Adrenal gland (tissue), 9 donors: ENCODE measurements at regions not wholly inside any gene's neighbourhood (a gene's known extent, or its start where the extent isn't known, plus 50 kb on each side); places are given as distances from the start of the nearest gene placed in this dataset.

ENCODE experiments used
- DNase-seq, 7 donors: peaks; one replicate each; pipeline ENCODE4 v3.0.0-alpha.2; 2019 to 2020
- H3K27ac ChIP-seq, 5 donors: fragments of 200-600 bp; sonication (generic) in 4 of 5; 1 replicate in 3 of 5; 2 replicates in 2 of 5; pipeline versions ENCODE4 v1.5.1 to v1.8.0; 2016 to 2020; ENCODE audit warnings: mild to moderate bottlenecking in 1 of 5
- H3K27me3 ChIP-seq: fragments of 200-600 bp; 2 replicates; pipeline ENCODE4 v1.8.0; 2021
- H3K36me3 ChIP-seq, 2 donors: fragments of 200-600 bp; replicated peaks in 1 of 2; 1 replicate in 1 of 2; 2 replicates in 1 of 2; pipeline versions ENCODE4 v1.5.1 to v1.8.0; 2018 to 2022
- H3K4me1 ChIP-seq, 2 donors: fragments of 200-600 bp; replicated peaks in 1 of 2; 1 replicate in 1 of 2; 2 replicates in 1 of 2; pipeline versions ENCODE4 v1.5.1 to v1.8.0; 2018 to 2021
- H3K4me3 ChIP-seq, 4 donors: fragments of 200-600 bp; sonication (generic) in 3 of 4; one replicate each; pipeline ENCODE4 v1.5.1; 2016 to 2018
- H3K9me3 ChIP-seq, 3 donors: fragments of 200-600 bp; sonication (generic) in 1 of 3; replicated peaks in 1 of 3; 1 replicate in 2 of 3; 2 replicates in 1 of 3; pipeline versions ENCODE4 v1.5.1 to v1.8.0; 2016 to 2021
- CTCF ChIP-seq, 6 experiments: fragments of 450-650 bp in 4 of 6; fragments of 200-600 bp in 2 of 6; sonication (generic) in 1 of 6; IDR thresholded peaks; 1 replicate in 5 of 6; 2 replicates in 1 of 6; pipeline versions ENCODE4 v1.5.1 to v1.8.0; 2016 to 2021; ENCODE audit warnings: antibody characterized with exemption in 6 of 6, mild to moderate bottlenecking in 2 of 6, moderate library complexity in 1 of 6
- POLR2A ChIP-seq, 2 donors: fragments of 450-650 bp; IDR thresholded peaks; one replicate each; pipeline ENCODE4 v1.6.1; 2017; ENCODE audit warnings: antibody characterized with exemption in 2 of 2, mild to moderate bottlenecking in 2 of 2, moderate library complexity in 1 of 2
- WGBS, 4 donors: extraction: QIAGEN DNeasy Blood & Tissue Kit in 2 of 4; methylation state at CpG; one replicate each; pipeline versions ENCODE4 v1.1.5 to v1.1.7; 2013 to 2017; 5-methylcytosine and 5-hydroxymethylcytosine counted together
- intact Hi-C, 2 donors: fragments of 100-400 bp; cut with DNase I; formaldehyde crosslinking; loops; one replicate each; pipeline versions ENCODE4 v1.14.1 to v1.15.0; 2022 to 2023
- donor health status: healthy with polysubstance abuse.
- donor health status: Bipolar disorder and iron deficiency.
- donor health status: DM: yes; HTN: yes; CAD: no.
- donor health status: DM: no; HTN: no; CAD: no.
- donor health status: DM: no; HTN: no; CAD: no.

GRCh38 chr7:85928500-85928899 is 715.2 kb upstream of the GRM3 start:
- H3K27ac ChIP-seq, result no peak overlapping the region
- intact Hi-C loops, result no loop called here
- H3K36me3 ChIP-seq, result no peaks in the 10 kb centered on the region
- H3K4me3 ChIP-seq, result no peak overlapping the region
- no peaks in the 10 kb centered on the region for H3K4me1 ChIP-seq
- WGBS, 4 donors, result 52 to 68% (median 65%) methylated on average over 2 of the region's 2 CpGs
- no peaks in the 10 kb centered on the region for H3K27me3 ChIP-seq
- H3K9me3 ChIP-seq, result no peaks in the 10 kb centered on the region
- DNase-seq, result no peak
- TF ChIP-seq POLR2A (IDR thresholded peaks at IDR 0.05) (no peak), CTCF (IDR thresholded peaks at IDR 0.05) (no peak)

GRCh38 chr7:85927226-85927625 is 716.5 kb upstream of the GRM3 start:
- intact Hi-C loops, result no loop called here
- H3K27me3 ChIP-seq, result no peaks in the 10 kb centered on the region
- H3K36me3 ChIP-seq, result no peaks in the 10 kb centered on the region
- no peaks in the 10 kb centered on the region for H3K4me1 ChIP-seq
- 75 to 85% (median 79%) methylated on average over 3 of the region's 3 CpGs for WGBS, 4 donors
- no peak overlapping the region for H3K27ac ChIP-seq
- TF ChIP-seq POLR2A (IDR thresholded peaks at IDR 0.05) (no peak), CTCF (IDR thresholded peaks at IDR 0.05) (no peak)
- no peaks in the 10 kb centered on the region for H3K9me3 ChIP-seq
- DNase-seq, result no peak
- H3K4me3 ChIP-seq, result no peak overlapping the region

GRCh38 chr7:85924062-85924461 is 719.6 kb upstream of the GRM3 start:
- DNase-seq, result no peak
- no peaks in the 10 kb centered on the region for H3K36me3 ChIP-seq
- no peaks in the 10 kb centered on the region for H3K27me3 ChIP-seq
- no peak for TF ChIP-seq POLR2A (IDR thresholded peaks at IDR 0.05)
- TF ChIP-seq CTCF (IDR thresholded peaks at IDR 0.05), result no peak
- no peak overlapping the region for H3K4me3 ChIP-seq
- WGBS, 4 donors, result 78 to 84% (median 81%) methylated on average over 2 of the region's 2 CpGs
- no peaks in the 10 kb centered on the region for H3K9me3 ChIP-seq
- H3K27ac ChIP-seq, result no peak overlapping the region
- intact Hi-C loops, result no loop called here
- no peaks in the 10 kb centered on the region for H3K4me1 ChIP-seq

GRCh38 chr7:85916016-85916415 is 727.7 kb upstream of the GRM3 start:
- Histone ChIP-seq H3K36me3 (no peaks in the 10 kb centered on the region), H3K4me1 (no peaks in the 10 kb centered on the region), H3K9me3 (no peaks in the 10 kb centered on the region), H3K4me3 (no peak overlapping the region), H3K27me3 (no peaks in the 10 kb centered on the region), H3K27ac (no peak overlapping the region)
- no peak for TF ChIP-seq CTCF (IDR thresholded peaks at IDR 0.05)
- TF ChIP-seq POLR2A (IDR thresholded peaks at IDR 0.05), result no peak
- DNase-seq, result no peak
- intact Hi-C loops, result no loop called here
